ENCODE measurements at regions not wholly inside any gene's neighbourhood (a gene's known extent, or its start where the extent isn't known, plus 50 kb on each side); places are given as distances from the start of the nearest gene placed in this dataset.

DNA sequence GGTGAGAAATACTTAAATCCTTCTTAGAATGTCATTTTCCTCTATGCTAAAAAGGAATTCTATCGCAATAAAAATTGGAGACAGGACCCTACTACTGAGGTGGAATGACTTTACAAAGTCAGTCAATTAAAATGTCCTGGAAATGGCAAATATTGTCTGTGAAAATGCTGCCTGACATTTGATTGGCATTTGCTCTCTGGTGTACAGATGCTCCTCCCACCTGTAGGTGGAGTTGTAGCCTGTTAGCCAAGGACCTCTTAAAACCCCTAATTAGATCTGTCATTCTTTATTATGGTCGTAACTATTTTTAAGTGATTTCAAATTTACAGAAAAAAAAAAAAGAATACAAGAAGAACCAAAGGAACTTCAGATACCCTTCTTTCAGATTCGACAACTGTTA lies 393.1 kb upstream of the KLHL29 start:
- TF ChIP-seq, protein P1, sequence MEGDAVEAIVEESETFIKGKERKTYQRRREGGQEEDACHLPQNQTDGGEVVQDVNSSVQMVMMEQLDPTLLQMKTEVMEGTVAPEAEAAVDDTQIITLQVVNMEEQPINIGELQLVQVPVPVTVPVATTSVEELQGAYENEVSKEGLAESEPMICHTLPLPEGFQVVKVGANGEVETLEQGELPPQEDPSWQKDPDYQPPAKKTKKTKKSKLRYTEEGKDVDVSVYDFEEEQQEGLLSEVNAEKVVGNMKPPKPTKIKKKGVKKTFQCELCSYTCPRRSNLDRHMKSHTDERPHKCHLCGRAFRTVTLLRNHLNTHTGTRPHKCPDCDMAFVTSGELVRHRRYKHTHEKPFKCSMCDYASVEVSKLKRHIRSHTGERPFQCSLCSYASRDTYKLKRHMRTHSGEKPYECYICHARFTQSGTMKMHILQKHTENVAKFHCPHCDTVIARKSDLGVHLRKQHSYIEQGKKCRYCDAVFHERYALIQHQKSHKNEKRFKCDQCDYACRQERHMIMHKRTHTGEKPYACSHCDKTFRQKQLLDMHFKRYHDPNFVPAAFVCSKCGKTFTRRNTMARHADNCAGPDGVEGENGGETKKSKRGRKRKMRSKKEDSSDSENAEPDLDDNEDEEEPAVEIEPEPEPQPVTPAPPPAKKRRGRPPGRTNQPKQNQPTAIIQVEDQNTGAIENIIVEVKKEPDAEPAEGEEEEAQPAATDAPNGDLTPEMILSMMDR (IDR thresholded peaks at IDR 0.05) = no peak
- TF ChIP-seq, protein P2, sequence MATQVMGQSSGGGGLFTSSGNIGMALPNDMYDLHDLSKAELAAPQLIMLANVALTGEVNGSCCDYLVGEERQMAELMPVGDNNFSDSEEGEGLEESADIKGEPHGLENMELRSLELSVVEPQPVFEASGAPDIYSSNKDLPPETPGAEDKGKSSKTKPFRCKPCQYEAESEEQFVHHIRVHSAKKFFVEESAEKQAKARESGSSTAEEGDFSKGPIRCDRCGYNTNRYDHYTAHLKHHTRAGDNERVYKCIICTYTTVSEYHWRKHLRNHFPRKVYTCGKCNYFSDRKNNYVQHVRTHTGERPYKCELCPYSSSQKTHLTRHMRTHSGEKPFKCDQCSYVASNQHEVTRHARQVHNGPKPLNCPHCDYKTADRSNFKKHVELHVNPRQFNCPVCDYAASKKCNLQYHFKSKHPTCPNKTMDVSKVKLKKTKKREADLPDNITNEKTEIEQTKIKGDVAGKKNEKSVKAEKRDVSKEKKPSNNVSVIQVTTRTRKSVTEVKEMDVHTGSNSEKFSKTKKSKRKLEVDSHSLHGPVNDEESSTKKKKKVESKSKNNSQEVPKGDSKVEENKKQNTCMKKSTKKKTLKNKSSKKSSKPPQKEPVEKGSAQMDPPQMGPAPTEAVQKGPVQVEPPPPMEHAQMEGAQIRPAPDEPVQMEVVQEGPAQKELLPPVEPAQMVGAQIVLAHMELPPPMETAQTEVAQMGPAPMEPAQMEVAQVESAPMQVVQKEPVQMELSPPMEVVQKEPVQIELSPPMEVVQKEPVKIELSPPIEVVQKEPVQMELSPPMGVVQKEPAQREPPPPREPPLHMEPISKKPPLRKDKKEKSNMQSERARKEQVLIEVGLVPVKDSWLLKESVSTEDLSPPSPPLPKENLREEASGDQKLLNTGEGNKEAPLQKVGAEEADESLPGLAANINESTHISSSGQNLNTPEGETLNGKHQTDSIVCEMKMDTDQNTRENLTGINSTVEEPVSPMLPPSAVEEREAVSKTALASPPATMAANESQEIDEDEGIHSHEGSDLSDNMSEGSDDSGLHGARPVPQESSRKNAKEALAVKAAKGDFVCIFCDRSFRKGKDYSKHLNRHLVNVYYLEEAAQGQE (IDR thresholded peaks at IDR 0.05; ENCODE audit: insufficient read depth in 1 of 2, low read depth in 2 of 2, low read length in 1 of 2) = no peak
- TF ChIP-seq POLR2AphosphoS5 (IDR thresholded peaks at IDR 0.05; ENCODE audit: low read depth, low read length) (no peak), SIN3A (IDR thresholded peaks at IDR 0.05; ENCODE audit: borderline replicate concordance, insufficient read depth, low read depth, low read length) (no peak), TCF7L2 (IDR thresholded peaks at IDR 0.05; ENCODE audit: low read depth, low read length) (no peak)

Measured in Panc1 (cell line).